HFF-Myc (cell line): ENCODE measurements at regions not wholly inside any gene's neighbourhood (a gene's known extent, or its start where the extent isn't known, plus 50 kb on each side); places are given as distances from the start of the nearest gene placed in this dataset.

Experiments
- DNase-seq: peaks from one replicate; pipeline ENCODE4 v3.0.0-alpha.2; 2011; ENCODE audit warnings: low read depth; ENCODE audit errors: extremely low read depth
- H3K4me3 ChIP-seq: replicated peaks from 2 replicates; pipeline ENCODE4 v1.5.1; 2011; ENCODE audit warnings: low read depth, mild to moderate bottlenecking, control low read depth, low read length
- TF ChIP-seq, protein P1 (sequence below): IDR thresholded peaks from 2 replicates; pipeline ENCODE4 v1.5.1; 2012; ENCODE audit warnings: mild to moderate bottlenecking, low read depth, low read length, control low read depth; ENCODE audit errors: missing control alignments

GRCh38 chr4:27128443-27128842 lies 267.8 kb downstream of the STIM2 start:
- no peak overlapping the region for H3K4me3 ChIP-seq
- DNase-seq, result no peak
- TF ChIP-seq, protein P1, sequence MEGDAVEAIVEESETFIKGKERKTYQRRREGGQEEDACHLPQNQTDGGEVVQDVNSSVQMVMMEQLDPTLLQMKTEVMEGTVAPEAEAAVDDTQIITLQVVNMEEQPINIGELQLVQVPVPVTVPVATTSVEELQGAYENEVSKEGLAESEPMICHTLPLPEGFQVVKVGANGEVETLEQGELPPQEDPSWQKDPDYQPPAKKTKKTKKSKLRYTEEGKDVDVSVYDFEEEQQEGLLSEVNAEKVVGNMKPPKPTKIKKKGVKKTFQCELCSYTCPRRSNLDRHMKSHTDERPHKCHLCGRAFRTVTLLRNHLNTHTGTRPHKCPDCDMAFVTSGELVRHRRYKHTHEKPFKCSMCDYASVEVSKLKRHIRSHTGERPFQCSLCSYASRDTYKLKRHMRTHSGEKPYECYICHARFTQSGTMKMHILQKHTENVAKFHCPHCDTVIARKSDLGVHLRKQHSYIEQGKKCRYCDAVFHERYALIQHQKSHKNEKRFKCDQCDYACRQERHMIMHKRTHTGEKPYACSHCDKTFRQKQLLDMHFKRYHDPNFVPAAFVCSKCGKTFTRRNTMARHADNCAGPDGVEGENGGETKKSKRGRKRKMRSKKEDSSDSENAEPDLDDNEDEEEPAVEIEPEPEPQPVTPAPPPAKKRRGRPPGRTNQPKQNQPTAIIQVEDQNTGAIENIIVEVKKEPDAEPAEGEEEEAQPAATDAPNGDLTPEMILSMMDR, result no peak

DNA sequence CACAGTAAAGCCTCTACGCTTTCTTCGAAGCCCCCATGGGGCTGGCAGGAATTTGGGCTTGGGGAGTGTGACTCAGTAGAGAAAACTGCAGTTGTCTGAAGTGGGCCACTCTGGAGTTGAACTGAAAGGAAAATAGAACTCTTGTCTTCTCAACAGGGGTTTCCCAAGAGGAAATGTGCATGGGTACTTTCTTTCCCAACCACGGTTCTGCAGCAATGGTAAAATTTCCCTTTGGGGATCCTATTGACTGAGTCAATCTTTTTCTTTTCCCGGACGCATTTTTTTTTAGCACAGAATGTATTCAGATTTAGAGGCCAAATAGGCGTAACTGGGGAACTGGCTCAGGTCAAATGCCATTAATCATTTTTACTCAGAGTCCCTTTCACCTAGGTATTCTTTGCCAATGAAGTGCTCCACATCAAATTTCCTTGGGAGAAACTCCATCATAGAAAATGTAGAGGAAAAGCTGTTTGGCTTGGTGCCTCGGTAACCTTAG lies 269.3 kb downstream of the STIM2 start:
- TF ChIP-seq, protein P1, result no peak
- H3K4me3 ChIP-seq, result no peak overlapping the region
- no peak for DNase-seq

- TF ChIP-seq, protein P1, result no peak
- H3K4me3 ChIP-seq, result no peak overlapping the region
- no peak for DNase-seq
These were observed 271.9 kb downstream of the STIM2 start for GRCh38 chr4:27132497-27132896.

DNA sequence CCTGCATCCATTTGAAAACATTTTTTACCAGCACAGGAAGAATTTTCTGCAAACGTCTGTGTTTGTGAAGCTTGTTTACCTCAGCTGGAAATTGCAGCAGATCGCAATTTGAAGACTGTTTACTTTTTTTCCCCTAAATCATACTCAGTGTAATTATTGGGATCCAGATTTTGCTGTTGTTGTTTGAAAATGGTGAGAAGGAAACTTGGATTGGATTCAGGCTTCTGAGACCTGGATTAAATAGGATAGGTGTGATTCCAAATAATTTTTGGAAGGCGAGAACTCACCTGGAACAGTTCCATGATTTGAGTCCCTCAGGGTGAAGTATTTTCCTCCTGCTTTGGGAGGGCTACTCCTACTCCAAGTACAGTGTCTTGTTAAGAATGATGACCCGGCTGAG lies 279.8 kb downstream of the STIM2 start:
- DNase-seq, result no peak
- TF ChIP-seq, protein P1, result no peak
- H3K4me3 ChIP-seq, result no peak overlapping the region

GRCh38 chr4:27141530-27141929 lies 280.9 kb downstream of the STIM2 start:
- TF ChIP-seq, protein P1, result no peak
- no peak for DNase-seq
- H3K4me3 ChIP-seq, result no peak overlapping the region

- DNase-seq, result no peak
- TF ChIP-seq, protein P1, result no peak
- H3K4me3 ChIP-seq, result no peak overlapping the region
These were observed 282.2 kb downstream of the STIM2 start for GRCh38 chr4:27142841-27143240.

DNA sequence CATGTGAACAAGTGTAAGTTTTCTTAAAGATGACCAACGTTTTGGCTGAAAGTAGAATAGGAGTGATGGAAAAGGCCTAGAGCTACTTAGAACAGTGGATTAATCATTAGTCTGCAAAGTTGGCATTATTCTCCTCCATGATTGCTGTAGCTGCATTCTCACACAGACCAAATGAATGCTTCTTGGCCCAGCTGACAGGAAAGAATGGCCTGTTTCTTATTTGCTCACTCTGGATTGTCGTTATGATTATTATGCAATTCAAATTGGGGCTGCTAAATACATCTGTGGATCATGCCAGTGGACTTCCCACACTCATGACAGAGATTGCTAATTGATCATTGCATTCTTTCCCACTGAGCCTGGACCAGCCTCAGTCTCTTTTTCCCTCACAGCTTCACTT lies 285.0 kb downstream of the STIM2 start:
- TF ChIP-seq, protein P1, result no peak
- no peak for DNase-seq
- H3K4me3 ChIP-seq, result no peak overlapping the region
